ENCODE measurements at regions not wholly inside any gene's neighbourhood (a gene's known extent, or its start where the extent isn't known, plus 50 kb on each side); places are given as distances from the start of the nearest gene placed in this dataset.
"Not testable (repeated sequence)": the region's sequence is repeated elsewhere in the genome, so short reads cannot be mapped to it uniquely, and the experiment has no call there.

GRCh38 chr13:22836475-22836874 lies 344.3 kb upstream of the SGCG start:
- TF ChIP-seq CTCF (IDR thresholded peaks at IDR 0.05; ENCODE audit: insufficient read depth, low read length, missing control alignments) = no peak
- DNase-seq (ENCODE audit: low read depth, low spot score) = no peak
- CTCF ChIA-PET = no interaction called here
- no peak overlapping the region for H3K4me3 ChIP-seq (ENCODE audit: low read depth, low read length)
- POLR2A ChIA-PET = no interaction called here

- H3K4me3 ChIP-seq (ENCODE audit: low read depth, low read length) = no peak overlapping the region
- ChIA-PET CTCF (no interaction called here), POLR2A (no interaction called here)
- DNase-seq (ENCODE audit: low read depth, low spot score) = no peak
- TF ChIP-seq CTCF (IDR thresholded peaks at IDR 0.05; ENCODE audit: insufficient read depth, low read length, missing control alignments) = no peak
Measured at GRCh38 chr13:22837980-22838647, 342.7 kb upstream of the SGCG start.

GRCh38 chr13:22839603-22840530 lies 340.9 kb upstream of the SGCG start:
- no peak overlapping the region for H3K4me3 ChIP-seq (ENCODE audit: low read depth, low read length)
- ChIA-PET CTCF (no interaction called here), POLR2A (interaction anchor here (0.6 kb wide), 1 partner anchor 935 kb away, joined by 3 read pairs; no protein-coding TSS in a partner anchor)
- TF ChIP-seq CTCF (IDR thresholded peaks at IDR 0.05; ENCODE audit: insufficient read depth, low read length, missing control alignments) = no peak
- DNase-seq (ENCODE audit: low read depth, low spot score) = no peak

- no peak for TF ChIP-seq CTCF (IDR thresholded peaks at IDR 0.05; ENCODE audit: insufficient read depth, low read length, missing control alignments)
- ChIA-PET CTCF (no interaction called here), POLR2A (no interaction called here)
- H3K4me3 ChIP-seq (ENCODE audit: low read depth, low read length) = no peak overlapping the region
- no peak for DNase-seq (ENCODE audit: low read depth, low spot score)
Measured at GRCh38 chr13:22846551-22846950, 334.2 kb upstream of the SGCG start.

- no peak overlapping the region for H3K4me3 ChIP-seq (ENCODE audit: low read depth, low read length)
- DNase-seq (ENCODE audit: low read depth, low spot score) = no peak
- TF ChIP-seq CTCF (IDR thresholded peaks at IDR 0.05; ENCODE audit: insufficient read depth, low read length, missing control alignments) = no peak
- ChIA-PET POLR2A (no interaction called here), CTCF (no interaction called here)
Measured at GRCh38 chr13:22848539-22849052, 332.2 kb upstream of the SGCG start.

GRCh38 chr13:22855926-22856325 lies 324.9 kb upstream of the SGCG start:
- POLR2A ChIA-PET = no interaction called here
- no peak overlapping the region for H3K4me3 ChIP-seq (ENCODE audit: low read depth, low read length)
- CTCF ChIA-PET = no interaction called here
- DNase-seq (ENCODE audit: low read depth, low spot score) = no peak
- no peak for TF ChIP-seq CTCF (IDR thresholded peaks at IDR 0.05; ENCODE audit: insufficient read depth, low read length, missing control alignments)

GRCh38 chr13:22858980-22859379 lies 321.8 kb upstream of the SGCG start:
- H3K4me3 ChIP-seq (ENCODE audit: low read depth, low read length); DNase-seq (ENCODE audit: low read depth, low spot score); CTCF ChIA-PET; POLR2A ChIA-PET: not testable (repeated sequence)

- H3K4me3 ChIP-seq (ENCODE audit: low read depth, low read length); CTCF ChIA-PET; POLR2A ChIA-PET; DNase-seq (ENCODE audit: low read depth, low spot score): not testable (repeated sequence)
Measured at GRCh38 chr13:22859411-22859810, 321.4 kb upstream of the SGCG start.
